ENCODE measurements at regions not wholly inside any gene's neighbourhood (a gene's known extent, or its start where the extent isn't known, plus 50 kb on each side); places are given as distances from the start of the nearest gene placed in this dataset.

DNA sequence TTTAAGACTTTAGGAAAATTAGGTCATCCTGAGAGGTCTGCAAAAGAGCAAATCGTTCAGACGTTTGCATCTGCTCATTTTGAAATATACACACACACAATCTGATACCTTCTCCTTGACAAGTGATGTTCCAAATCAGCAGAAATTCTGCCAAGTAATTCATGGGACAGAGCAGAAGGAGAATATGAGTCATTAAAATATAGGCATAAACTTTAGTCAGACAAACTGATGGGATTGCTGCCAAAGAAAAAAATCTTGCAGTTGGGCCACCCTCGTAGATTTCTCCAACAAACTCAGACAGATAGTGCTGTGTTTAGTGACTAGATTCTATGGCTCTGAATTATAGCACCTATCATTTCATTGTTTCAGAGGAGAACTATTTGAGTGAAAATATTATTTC, 336.3 kb downstream of the NYAP2 start:
- no peak for DNase-seq (ENCODE audit: low read depth, low spot score)

DNA sequence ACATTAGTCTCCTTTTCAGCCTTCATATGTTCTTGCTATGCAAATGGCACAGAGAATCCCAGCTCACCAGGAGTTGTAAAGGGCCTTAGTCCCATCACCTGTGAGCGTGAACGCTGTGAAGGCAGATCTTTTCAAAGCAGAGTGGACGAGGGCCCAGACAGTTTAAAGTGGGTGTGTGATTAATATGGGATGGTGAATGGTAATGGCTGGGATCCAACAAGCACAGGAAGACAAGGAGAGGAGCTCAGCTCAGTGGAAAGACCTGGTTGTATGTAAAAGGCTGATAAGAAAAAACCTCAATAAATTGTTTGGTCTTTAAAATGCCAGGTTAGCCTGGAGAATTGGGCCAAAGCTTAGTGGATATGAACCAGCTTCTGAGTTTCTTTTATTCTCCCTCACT, 326.2 kb downstream of the NYAP2 start:
- Histone ChIP-seq H3K36me3 (ENCODE audit: insufficient read depth, insufficient read length, low read length) (no peaks in the 10 kb centered on the region), H3K27me3 (ENCODE audit: insufficient read depth, insufficient read length) (no peaks in the 10 kb centered on the region), H3K4me1 (ENCODE audit: insufficient read depth, insufficient read length) (no peaks in the 10 kb centered on the region), H3K9ac (ENCODE audit: insufficient read length, low read depth) (no peak overlapping the region), H3K4me3 (ENCODE audit: insufficient read length, low read depth) (no peak overlapping the region), H3K9me3 (ENCODE audit: insufficient read depth, low read length) (no peaks in the 10 kb centered on the region)
- TF ChIP-seq SUZ12 (IDR thresholded peaks at IDR 0.05; ENCODE audit: extremely low read depth, insufficient read depth, insufficient read length) (no peak), YY1 (IDR thresholded peaks at IDR 0.05; ENCODE audit: insufficient read depth, insufficient read length) (no peak), ZNF274 (IDR thresholded peaks at IDR 0.05; ENCODE audit: low read depth, low read length) (no peak)
- no peak for DNase-seq (ENCODE audit: low read depth, low spot score)

More for the DNA sequence above, 336.3 kb downstream of the NYAP2 start:
- TF ChIP-seq SUZ12 (IDR thresholded peaks at IDR 0.05; ENCODE audit: extremely low read depth, insufficient read depth, insufficient read length) (no peak), ZNF274 (IDR thresholded peaks at IDR 0.05; ENCODE audit: low read depth, low read length) (no peak), YY1 (IDR thresholded peaks at IDR 0.05; ENCODE audit: insufficient read depth, insufficient read length) (no peak)
- Histone ChIP-seq H3K4me1 (ENCODE audit: insufficient read depth, insufficient read length) (no peaks in the 10 kb centered on the region), H3K27me3 (ENCODE audit: insufficient read depth, insufficient read length) (no peaks in the 10 kb centered on the region), H3K9me3 (ENCODE audit: insufficient read depth, low read length) (no peaks in the 10 kb centered on the region), H3K9ac (ENCODE audit: insufficient read length, low read depth) (no peak overlapping the region), H3K36me3 (ENCODE audit: insufficient read depth, insufficient read length, low read length) (no peaks in the 10 kb centered on the region), H3K4me3 (ENCODE audit: insufficient read length, low read depth) (no peak overlapping the region)
